ENCODE measurements at regions not wholly inside any gene's neighbourhood (a gene's known extent, or its start where the extent isn't known, plus 50 kb on each side); places are given as distances from the start of the nearest gene placed in this dataset.
A peak's percentile ranks its signal among the peaks of the same experiment; 100 is the strongest.
"Not testable (repeated sequence)": the region's sequence is repeated elsewhere in the genome, so short reads cannot be mapped to it uniquely, and the experiment has no call there.

GRCh38 chr14:106410229-106410628, 883.8 kb downstream of the TMEM121 start:
- DNase-seq (ENCODE audit: low read depth); H3K4me3 ChIP-seq (ENCODE audit: low read depth, low read length): not testable (repeated sequence)
- peak; percentile 38 for TF ChIP-seq CTCF (IDR thresholded peaks at IDR 0.05; ENCODE audit: insufficient read depth, low read depth, low read length, missing control alignments)

GRCh38 chr14:106414464-106414863, 888.1 kb downstream of the TMEM121 start:
- no peak for DNase-seq (ENCODE audit: low read depth)
- no peak for TF ChIP-seq CTCF (IDR thresholded peaks at IDR 0.05; ENCODE audit: insufficient read depth, low read depth, low read length, missing control alignments)
- H3K4me3 ChIP-seq (ENCODE audit: low read depth, low read length): no peak overlapping the region

- TF ChIP-seq CTCF (IDR thresholded peaks at IDR 0.05; ENCODE audit: insufficient read depth, low read depth, low read length, missing control alignments): peak; percentile 100
- H3K4me3 ChIP-seq (ENCODE audit: low read depth, low read length): no peak overlapping the region
- peak; percentile 93 for DNase-seq (ENCODE audit: low read depth)
Measured at GRCh38 chr14:106417224-106418049, 891.1 kb downstream of the TMEM121 start.

- no peak for TF ChIP-seq CTCF (IDR thresholded peaks at IDR 0.05; ENCODE audit: insufficient read depth, low read depth, low read length, missing control alignments)
- no peak for DNase-seq (ENCODE audit: low read depth)
- H3K4me3 ChIP-seq (ENCODE audit: low read depth, low read length): no peak overlapping the region
Measured at GRCh38 chr14:106419376-106419965, 893.1 kb downstream of the TMEM121 start.

- TF ChIP-seq CTCF (IDR thresholded peaks at IDR 0.05; ENCODE audit: insufficient read depth, low read depth, low read length, missing control alignments): peak; percentile 61
- peak; percentile 61 for DNase-seq (ENCODE audit: low read depth)
- H3K4me3 ChIP-seq (ENCODE audit: low read depth, low read length): not testable (repeated sequence)
Measured at GRCh38 chr14:106421431-106422033, 895.1 kb downstream of the TMEM121 start.

- H3K4me3 ChIP-seq (ENCODE audit: low read depth, low read length): no peak overlapping the region
- DNase-seq (ENCODE audit: low read depth): no peak
- no peak for TF ChIP-seq CTCF (IDR thresholded peaks at IDR 0.05; ENCODE audit: insufficient read depth, low read depth, low read length, missing control alignments)
Measured at GRCh38 chr14:106422066-106422465, 895.7 kb downstream of the TMEM121 start.

- DNase-seq (ENCODE audit: low read depth): not testable (repeated sequence)
Measured at GRCh38 chr14:106425150-106425549, 898.8 kb downstream of the TMEM121 start.

More at GRCh38 chr14:106425150-106425549, 898.8 kb downstream of the TMEM121 start:
- H3K4me3 ChIP-seq (ENCODE audit: low read depth, low read length): not testable (repeated sequence)
